ENCODE measurements at regions not wholly inside any gene's neighbourhood (a gene's known extent, or its start where the extent isn't known, plus 50 kb on each side); places are given as distances from the start of the nearest gene placed in this dataset.

DNA sequence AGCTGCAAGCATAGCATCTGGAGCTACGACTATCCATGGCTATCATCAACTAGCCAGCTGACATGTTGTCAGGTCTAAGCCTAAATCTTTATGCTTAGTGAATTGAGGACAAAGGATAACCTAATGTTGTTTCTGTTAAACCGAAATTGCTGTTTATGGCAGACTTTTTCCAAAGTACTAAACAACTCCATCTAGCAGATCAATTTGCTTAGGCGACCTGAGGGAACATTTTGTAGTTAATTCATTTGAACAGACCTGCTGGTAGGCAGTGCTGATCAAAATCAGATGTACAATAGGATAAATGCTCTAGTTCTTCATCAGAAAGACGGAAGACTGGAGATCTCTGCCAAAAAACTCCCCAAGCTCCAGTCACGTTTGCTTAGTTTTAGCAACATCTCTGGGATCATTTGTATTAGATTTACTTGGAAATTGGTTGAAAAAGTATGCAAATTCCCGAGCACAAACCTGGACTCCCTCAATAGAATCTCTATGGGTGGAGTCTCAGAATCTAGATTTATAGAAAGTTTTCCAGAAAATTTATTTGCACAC, 301.6 kb upstream of the NRP1 start:
- TF ChIP-seq CTCF (IDR thresholded peaks at IDR 0.05) (no peak), EP300 (IDR thresholded peaks at IDR 0.05) (no peak), POLR2AphosphoS5 (IDR thresholded peaks at IDR 0.05) (no peak), POLR2A (IDR thresholded peaks at IDR 0.05) (no peak)

All from sigmoid colon (tissue), 4 donors.